Amniotic stem cell (primary cell): ENCODE measurements at regions not wholly inside any gene's neighbourhood (a gene's known extent, or its start where the extent isn't known, plus 50 kb on each side); places are given as distances from the start of the nearest gene placed in this dataset.

ENCODE experiments used
- DNase-seq: peaks from one replicate; lab custom pipeline; 2025; lab: John Stamatoyannopoulos, UW

DNA sequence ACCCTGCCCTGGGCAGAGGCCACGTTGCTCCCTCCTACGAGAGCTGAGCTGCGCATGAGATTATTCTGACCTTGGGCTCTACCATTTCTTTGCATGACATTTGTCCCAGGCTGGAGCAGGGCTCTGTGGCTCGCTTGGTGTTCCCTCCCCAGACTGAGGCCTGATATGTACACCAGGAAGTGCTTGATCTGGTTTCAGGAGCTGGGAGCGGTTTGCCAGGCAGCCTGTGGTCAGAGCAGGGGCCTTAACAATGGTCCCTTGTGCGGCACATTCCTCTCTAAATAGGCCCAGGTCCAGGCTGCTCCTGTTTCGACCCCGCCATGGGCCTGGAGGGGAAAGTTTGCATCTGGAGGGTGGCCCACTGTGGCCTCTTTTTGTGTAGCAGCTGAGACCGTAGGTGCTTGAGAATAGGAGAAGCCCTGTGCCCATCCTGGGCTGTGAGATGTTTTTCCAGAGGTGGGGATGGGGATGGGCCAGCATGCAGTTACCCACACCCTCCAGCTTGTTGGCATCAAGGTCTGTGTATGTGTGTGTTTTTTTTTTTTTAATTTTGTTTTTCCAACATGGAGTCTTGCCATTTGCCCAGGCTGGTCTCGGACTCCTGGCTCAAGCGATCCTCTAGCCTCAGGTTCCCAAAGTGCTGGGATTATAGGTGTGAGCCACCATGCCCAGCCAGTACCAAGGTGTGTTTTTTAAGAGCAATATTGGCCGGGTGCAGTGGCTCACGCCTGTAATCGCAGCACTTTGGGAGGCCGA is 253.9 kb downstream of the SEC14L1 start:
- DNase-seq, result no peak

DNA sequence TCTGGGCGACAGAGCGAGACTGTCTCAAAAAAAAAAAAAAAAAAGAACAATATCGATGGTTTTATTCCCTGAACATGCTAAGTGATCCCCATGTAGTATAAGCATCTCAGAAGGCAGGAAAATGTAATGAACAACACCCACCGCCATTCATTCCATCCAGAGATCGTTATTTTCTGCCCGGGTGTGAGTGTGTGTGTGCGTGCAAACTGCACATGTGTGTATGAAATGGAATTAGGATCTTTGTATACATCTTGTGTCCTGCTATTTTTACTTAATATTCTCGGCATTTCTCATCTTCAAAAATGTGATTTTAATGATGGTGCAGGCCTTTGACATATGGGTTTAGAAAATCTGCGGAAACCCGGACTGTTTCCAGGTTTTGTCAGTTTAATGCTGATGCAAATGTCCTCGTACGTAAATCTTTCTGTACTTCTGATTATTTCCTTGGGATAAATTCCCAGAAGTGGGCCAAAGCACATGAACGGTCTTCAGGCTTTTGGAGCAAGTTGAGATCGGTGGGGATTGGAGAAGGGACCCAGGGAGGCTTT is 254.8 kb downstream of the SEC14L1 start:
- DNase-seq, result no peak

DNA sequence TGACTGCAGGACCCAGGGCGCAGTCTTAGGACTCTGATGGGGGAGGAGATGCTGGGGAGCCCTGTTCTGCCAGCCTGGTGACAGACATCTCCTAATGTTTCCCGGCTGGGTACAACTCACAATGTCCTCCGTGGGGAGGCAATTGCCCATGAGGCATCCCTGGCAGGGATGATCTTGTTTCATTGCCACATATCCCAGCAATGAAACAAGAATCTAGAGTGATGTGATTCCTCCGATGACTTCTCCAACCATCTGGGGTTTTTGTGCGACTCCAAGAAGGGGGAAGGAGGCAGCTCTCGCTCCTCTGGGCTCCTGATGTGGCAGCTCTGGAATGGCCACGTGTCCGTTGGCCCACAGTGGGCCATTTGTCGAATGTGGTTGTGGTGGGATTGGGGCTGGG is 255.8 kb downstream of the SEC14L1 start:
- no peak for DNase-seq

DNA sequence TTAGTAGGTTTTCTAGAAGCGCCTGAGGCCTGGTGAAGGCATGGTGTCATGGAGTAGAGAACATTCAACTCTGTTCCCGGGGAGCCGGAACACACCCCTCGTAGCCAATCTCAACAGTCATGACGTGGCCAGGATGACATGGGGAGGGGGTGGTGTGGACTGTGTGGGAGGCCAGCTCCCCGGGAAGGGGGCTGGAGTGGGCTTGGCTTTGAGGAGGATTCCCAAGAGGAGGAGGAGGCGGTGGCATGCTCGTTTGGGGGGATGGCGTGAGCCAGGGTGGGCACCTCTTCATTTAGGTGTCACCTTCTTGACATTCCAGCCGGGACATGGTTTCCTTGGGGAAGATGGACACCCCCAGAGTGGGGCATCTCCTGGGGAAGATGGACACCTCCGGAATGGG is 257.5 kb downstream of the SEC14L1 start:
- DNase-seq, result no peak

DNA sequence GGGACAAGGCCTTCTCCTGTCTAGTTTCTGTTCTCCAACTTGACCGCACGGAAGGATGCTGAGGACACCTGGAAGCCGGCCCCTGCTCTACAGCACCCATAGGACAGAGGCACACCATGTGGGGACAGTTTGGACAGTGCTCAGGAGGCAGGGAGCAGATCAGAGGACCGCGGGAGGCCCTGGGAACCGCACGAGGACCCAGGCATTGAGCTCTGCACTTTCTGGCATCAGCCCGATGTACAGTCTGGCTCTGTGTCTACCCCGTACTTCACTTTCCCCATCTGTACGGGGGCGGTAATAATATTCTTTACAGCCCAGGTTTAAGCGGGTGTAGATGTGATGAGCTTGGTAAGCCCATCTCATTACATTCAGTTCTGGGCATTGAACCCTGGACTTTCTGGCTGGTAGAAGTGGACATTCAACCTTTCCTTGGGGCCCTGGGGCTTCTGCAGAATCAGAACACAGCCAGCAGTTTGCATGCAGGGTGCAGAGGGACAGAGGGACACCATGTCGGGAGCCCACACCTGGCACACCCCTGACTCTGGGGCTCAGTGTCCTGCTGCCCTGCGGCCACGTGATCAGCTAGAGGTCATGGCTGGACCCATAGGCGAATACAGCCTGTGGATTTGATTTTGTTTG is 258.7 kb downstream of the SEC14L1 start:
- DNase-seq, result no peak

DNA sequence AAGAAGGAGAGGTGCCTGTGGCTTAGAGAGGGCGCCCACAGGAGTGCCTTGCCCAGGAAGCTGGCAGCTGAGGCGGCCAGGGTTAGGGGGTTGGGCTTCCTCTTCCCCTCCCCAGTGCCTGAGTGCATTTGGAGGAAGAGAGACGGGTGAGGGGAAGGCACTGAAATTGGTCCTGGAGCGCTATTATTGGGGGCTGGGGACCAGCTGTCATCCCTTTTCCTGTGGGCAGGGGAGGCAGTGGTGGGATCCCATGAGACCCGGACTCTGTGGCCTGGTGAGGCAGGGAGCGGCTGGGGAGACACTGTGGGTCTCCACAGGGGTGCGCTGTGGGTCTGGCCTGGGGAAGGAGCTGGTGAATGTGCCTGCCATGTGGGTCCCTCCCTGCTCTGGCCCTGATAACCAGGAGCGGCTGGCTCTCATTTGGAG is 259.7 kb downstream of the SEC14L1 start:
- no peak for DNase-seq

DNA sequence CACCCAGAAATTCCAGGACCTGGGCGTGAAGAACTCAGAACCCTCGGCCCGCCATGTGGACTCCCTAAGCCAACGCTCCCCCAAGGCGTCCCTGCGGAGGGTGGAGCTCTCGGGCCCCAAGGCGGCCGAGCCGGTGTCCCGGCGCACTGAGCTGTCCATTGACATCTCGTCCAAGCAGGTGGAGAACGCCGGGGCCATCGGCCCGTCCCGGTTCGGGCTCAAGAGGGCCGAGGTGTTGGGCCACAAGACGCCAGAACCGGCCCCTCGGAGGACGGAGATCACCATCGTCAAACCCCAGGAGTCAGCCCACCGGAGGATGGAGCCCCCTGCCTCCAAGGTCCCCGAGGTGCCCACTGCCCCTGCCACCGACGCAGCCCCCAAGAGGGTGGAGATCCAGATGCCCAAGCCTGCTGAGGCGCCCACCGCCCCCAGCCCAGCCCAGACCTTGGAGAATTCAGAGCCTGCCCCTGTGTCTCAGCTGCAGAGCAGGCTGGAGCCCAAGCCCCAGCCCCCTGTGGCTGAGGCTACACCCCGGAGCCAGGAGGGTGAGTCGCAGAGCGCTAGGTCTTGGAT is 261.5 kb downstream of the SEC14L1 start:
- DNase-seq, result no peak

DNA sequence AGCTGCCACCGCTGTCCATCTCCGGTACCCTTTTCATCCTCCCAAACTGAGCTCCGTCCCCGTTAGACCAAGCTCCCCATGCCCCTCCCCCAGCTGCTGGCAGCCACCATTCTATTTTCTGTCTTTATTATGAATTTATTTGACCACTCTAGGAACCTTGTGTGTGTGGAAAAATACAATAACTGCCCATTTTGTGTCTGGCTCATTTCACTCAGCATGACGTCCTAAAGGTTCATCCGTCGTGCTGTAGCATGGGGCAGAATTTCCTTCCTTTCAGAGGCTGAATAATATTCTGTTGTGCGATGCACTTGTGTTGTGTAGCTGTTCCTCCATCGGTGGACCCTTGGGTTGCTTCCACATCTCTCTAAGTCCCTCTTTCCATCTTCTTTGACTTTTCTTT is 263.1 kb downstream of the SEC14L1 start:
- DNase-seq, result no peak

DNA sequence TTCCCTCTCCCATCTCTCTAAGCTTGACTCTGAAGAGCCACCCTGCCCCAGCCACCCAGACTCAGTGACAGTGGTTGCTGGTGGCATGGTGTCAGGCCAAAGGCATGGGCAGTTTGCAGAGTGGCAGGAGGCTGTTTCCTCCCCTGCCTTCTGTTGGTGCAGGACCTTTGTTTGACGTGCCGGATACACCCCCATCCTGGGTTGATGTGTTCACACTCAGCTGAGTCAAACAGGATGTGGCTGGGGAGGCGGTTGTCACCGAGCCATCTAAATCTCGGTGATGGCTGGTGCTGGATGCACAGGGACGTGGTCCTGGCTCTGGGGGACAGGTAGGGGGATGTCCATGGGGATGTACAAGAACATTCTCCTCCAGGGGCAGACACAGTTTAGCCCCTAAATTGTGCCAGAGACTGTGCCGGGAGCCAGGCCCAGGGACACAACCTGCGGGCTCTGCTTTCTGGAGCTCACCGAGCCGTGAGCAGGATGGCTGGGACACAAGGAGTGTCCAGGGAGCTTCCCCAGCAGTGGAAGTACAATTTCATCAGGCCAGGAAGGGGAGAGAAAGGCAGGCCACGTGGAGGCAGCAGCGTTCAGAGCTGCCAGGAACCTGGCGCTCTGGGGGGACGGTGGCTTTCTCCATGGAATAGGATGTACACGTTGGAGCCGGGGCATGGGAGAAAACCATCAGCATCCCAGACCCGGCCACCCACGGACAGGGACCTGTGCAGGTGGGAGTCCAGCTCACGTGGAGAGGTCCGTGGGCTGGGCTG is 264.2 kb downstream of the SEC14L1 start:
- no peak for DNase-seq

DNA sequence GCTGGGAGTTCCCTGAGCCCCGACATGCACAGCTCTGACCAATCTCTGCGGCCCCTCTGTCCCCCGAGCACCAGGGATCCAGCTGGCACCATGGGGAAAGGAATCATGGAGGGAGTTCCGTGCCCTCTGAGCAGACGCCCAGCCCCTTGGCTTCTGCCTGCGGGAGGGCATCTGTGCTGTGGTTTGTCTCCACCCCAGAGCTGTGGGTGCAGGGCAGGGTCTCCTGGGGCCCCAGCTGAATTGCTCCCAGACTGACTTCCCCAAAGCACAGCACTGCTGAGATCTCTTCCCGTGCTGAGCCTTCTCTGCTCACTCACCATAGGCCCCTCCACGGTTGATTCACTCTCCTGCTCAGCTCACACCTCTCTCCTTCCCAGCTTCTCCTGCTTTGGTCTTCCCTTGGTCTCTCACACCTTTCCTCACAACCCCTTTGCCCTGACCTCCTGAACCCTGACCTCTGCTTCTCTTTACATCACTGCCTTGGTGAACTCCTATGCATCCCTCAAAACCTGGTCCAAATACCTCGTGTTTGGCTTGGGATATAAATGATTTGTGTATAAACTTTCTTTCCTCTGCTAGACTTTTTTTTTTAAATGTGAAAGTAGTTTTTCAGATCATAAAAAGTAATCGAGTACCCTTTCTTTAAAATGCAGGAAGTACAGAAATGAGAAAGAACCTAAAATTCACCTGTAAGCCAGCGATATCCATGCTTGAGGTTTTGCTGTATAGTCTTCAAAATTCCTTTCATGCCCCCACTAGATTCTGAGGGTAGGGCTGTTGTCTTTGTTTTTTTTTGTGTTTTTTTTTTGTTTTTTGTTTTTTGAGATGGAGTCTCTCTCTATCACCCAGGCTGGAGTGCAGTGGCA is 265.3 kb downstream of the SEC14L1 start:
- DNase-seq, result no peak

DNA sequence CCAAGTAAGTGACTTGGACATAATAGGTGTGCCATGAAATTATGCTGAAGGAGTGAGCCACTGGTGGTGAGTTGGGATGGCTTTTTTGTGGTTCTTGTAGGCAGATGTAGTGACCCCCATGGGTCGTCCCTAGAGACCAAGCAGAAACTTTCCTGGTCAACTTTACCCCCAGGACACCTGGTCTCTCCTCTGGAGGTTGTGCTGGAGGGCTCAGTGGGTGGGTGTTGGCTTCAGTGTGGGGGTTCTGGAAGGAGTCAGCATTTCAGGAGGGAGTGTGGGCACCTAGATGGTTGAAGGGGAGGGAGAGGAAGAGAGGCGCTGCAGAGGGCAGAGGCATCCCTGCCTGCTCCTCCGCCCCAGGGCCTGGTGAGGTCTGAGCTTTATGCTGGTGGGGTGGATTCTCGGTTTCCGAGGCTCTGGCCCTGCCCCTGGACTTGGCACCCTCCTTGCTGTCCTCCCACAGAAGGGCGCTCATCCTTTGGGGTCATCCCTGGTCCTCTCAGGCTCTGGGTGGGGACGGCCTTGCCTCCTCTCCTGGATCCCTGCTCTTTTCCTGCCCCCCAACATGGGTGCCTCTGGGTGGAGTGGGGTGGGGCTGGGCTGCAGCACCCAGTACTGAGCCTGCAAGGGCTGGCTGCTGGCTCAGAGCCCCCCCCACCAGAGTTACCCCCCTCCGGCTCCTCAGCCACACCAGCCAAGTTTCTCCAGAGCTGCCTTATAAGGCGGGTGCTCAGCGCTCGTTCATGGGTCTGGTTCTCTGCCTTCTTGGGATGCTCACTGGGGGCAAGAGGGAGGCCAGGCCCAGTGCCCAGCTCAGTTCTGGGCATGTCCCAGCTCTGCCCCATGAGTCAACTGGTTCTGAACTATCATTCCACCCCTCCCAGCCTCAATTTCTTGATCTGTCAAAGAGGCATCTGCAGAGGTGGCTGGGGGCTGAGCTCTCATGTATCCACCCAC is 266.8 kb downstream of the SEC14L1 start:
- no peak for DNase-seq

DNA sequence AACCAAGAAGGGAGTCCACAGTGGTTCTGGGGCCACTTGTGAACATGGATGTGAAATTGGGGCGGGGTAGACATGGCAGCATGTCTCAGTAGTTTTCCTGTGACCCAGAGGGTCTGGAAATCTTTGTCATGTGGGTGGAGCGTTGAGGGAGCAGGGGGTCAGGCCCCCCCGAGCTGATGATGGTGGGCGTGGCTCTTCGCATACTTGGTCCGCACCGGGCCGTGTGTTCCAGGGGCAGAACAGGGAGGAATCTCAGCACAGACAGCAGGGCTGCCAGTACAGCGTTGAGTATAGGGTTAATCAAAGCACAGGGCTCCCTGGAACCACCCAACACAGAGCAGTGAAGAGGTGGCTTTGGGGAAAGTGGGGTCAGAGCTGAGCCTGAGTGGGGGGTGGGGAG is 267.5 kb downstream of the SEC14L1 start:
- DNase-seq, result no peak

DNA sequence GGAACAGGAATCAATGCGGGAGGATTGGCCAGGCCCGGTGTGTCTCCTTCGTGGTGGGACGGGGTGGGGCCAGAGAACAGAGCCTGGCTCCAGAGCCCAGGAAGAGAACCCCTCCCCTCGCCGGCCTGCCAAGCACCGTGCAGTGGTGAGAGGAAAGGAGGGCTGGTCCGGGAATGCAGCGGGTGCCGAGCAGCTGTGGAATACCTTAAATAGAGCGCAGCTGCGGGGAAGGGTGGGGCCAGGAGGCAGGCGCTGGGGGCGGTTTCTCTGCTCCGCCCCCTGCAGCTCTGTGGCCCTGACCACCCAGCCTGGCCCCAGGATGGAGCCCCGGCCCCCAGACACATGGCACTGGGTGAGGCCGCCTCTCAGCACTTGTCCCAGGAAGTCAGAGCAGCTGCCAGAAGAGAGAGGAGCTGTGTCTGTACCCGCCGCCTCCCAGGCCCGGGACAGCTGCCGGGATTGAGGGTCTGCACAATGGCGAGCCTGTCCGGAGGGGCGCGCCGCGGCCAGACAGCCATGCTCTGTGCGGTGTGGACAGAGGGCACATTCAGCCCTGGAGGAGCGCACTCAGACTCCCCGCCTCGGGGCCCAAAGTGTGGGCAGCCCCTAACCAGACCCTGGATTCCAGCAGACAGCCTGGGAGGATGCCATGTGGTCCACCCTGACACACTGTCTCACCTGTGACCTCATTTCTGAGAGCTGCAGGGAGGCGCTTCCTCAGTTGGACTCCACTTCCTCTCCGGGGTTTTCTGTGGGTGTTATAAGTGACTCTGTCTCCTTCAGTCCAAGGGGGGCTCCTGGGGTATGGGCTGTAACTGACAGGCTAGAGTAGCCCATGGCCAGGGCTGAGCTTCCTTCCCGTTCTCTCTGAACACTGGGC is 268.8 kb downstream of the SEC14L1 start:
- no peak for DNase-seq

DNA sequence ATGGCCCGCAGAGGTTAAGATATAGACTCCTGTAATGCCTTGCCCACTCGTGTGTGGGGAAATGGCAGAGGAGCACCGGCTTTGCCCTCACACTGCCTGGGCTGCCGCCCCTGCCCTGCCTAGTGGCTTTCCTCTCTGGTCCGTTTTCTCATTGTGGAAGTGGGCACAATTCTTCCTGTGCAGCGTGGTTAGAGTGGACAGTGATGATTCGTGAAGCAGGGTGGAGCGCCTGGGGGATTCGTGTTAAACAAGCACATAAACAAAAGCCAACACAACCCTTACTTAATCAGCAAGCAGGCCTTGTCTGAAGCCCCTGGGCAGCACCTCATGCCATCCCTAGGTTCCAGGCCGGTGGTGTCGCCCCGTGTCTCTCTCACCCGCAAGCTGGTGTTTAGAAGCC is 269.7 kb downstream of the SEC14L1 start:
- DNase-seq, result no peak

DNA sequence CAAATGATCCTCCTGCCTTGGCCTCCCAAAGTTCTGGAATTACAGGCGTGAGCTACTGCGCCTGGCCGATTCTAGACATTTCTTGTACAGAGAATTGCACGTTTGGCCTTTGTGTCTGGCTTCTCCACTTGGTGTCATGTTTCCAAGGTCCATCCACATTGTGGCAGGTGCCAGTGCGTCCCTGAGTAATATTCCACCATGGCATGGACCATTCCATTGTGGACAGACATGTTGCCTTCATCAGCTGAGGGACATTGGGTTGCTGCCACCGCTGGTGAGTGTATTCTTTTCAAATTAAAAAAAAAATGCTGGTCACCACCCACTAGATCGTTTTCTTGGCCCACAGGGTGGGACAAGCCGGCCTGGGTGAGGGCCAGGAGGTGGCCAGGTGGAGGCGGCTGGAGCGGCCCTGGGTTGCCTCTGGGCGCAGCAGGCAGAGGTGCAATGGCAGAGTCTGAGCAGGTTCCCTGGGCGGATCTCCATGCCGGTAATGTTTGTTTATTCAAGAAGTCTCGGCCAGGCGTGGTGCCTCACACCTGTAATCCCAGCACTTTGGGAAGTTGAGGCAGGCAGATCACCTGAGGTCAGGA is 274.1 kb downstream of the SEC14L1 start:
- no peak for DNase-seq

DNA sequence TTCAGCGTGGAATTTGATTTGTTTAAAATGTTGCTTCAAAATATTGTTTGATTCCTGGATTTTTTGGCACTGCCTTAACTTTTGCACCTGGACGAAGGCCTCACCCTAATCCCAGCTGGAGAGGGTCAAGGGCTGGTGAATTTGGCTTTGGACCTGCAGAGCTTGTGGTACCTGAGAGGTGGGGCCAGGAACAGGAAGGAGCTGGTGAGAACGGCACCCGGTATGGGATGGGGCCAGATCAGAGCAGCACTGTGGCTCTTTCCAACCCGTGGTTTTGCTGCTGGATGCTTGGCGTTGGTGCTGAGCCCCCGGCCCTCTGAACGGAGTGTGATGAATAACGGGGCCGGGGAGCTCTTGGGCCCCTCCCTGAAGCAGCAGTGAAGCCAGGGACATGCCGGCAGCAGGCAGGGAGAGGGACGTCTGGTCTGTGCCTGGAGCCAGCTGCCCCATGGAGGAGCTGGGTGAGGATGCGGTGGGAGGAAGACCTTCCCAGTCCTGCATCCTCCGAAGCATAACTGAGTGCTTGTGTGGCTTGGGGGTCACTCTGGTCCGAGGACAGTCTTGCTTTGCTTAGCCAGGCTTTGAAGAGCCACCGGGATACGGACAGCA is 275.4 kb downstream of the SEC14L1 start:
- no peak for DNase-seq

DNA sequence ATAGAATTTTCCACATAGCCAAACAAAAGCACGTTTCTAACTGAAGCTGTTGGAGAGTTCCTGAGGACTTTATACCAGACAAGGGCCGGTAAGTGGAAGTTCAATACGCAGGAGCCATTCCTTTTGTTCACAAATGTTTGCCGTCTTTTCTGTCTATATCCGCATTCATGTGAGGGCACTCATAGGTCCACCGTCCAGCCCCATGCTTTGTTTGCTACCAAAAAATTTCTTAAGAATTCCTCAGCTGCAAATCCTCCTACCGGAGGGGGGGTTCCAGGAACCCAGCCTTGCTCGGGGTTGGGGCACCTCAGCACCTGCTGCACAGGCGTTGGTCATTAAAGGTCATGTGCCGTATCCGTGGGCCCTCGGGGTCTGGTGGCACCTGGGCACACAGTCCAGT is 276.8 kb downstream of the SEC14L1 start:
- no peak for DNase-seq

DNA sequence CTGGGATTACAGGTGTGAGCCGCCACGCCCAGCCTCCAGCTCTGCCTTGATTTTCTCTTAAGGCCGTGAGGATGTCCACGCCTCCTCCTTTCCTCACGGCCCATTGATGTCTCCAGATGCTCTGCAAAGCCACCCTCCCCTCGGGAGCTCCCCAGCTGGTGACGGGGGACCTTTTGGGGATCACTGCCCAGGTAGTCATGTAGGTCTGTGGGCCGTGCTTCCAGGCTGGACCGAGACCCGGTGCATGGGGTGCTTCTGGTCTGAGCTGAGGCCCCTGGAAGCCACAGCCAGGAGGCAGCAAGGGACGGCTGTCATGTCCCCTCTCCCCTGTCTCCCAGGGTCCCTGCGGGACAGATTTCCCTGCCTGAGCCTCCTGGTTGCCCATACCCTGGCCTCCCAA is 277.8 kb downstream of the SEC14L1 start:
- no peak for DNase-seq
